HFFc6 (cell line): ENCODE measurements at regions not wholly inside any gene's neighbourhood (a gene's known extent, or its start where the extent isn't known, plus 50 kb on each side); places are given as distances from the start of the nearest gene placed in this dataset.

Experiments used
- DNase-seq: peaks from one replicate; pipeline ENCODE4 v3.0.0-alpha.2; 2018
- H3K27ac Mint-ChIP-seq: 2 replicates; pipeline ENCODE4 v1.8.0; 2020; ENCODE audit warnings: mild to moderate bottlenecking, mixed read lengths
- H3K27me3 Mint-ChIP-seq: 2 replicates; pipeline ENCODE4 v1.8.0; 2021; ENCODE audit warnings: mild to moderate bottlenecking, moderate library complexity, mixed read lengths; ENCODE audit not compliant: insufficient read depth
- H3K36me3 Mint-ChIP-seq: 2 replicates; pipeline ENCODE4 v1.8.0; 2021; ENCODE audit warnings: low read depth, mixed read lengths
- H3K4me1 Mint-ChIP-seq: 2 replicates; pipeline ENCODE4 v1.8.0; 2020; ENCODE audit warnings: low read depth, mixed read lengths
- H3K4me3 Mint-ChIP-seq: 2 replicates; pipeline ENCODE4 v1.8.0; 2020; ENCODE audit warnings: mild to moderate bottlenecking, moderate library complexity, mixed read lengths
- H3K9me3 Mint-ChIP-seq: 2 replicates; pipeline ENCODE4 v1.8.0; 2020; ENCODE audit warnings: mild to moderate bottlenecking, mixed read lengths
- CTCF ChIP-seq: fragments of 200-600 bp; sonication (generic); IDR thresholded peaks from 2 replicates; pipeline ENCODE4 v1.5.0; 2021; ENCODE audit warnings: antibody characterized with exemption, mild to moderate bottlenecking

DNA sequence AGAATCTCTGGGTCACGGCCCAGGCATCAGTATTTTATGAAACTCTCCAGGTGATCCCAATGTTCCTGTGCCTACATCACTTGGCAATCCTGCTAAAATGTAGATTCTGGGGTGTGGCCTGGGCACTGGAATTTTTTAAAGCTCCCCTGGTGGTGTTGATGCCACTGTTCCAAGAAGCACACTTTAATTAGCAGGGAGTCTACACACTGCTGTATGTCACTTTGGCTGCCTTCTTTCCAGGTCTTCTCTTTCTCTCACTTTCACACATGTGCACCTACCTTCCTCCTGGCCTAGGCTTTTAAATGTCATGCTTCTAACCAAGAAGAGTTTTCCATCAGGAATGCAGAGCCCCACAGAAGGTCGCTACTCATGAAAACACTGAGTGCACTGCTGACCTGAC is 136.0 kb upstream of the ALDH1B1 start:
- Mint-ChIP-seq H3K27me3 (peaks cover 35% of the 10 kb centered on the region), H3K4me3 (no peak overlapping the region), H3K4me1 (peaks cover 6% of the 10 kb centered on the region), H3K27ac (no peak overlapping the region), H3K36me3 (no peaks in the 10 kb centered on the region), H3K9me3 (no peaks in the 10 kb centered on the region)
- DNase-seq: no peak
- TF ChIP-seq CTCF: no peak

- no peak for TF ChIP-seq CTCF
- Mint-ChIP-seq H3K4me3 (no peak overlapping the region), H3K27me3 (peaks cover 34% of the 10 kb centered on the region), H3K9me3 (no peaks in the 10 kb centered on the region), H3K4me1 (peaks cover 6% of the 10 kb centered on the region), H3K27ac (no peak overlapping the region), H3K36me3 (no peaks in the 10 kb centered on the region)
- DNase-seq: no peak
Observed at GRCh38 chr9:38255599-38255998, 136.9 kb upstream of the ALDH1B1 start.

DNA sequence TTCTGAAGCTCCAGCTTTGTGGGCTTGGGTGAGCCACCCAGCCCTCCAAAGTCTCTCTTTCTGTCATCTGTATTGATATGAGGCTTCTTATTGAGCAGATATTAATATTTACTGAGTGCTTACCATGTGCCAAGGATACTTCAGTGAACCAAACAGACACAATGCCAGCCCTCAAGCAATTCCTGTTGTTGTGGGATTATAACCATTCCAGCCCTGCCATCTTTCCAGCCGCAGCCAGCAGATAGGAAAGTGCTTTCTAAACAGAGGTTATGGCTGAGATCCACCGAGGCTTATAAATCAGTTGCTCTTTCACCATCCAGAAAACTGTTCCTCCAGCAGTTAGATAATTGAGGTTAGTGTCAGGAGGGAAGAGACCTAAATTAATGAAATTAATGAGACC is 137.7 kb upstream of the ALDH1B1 start:
- Mint-ChIP-seq H3K9me3 (no peaks in the 10 kb centered on the region), H3K27ac (no peak overlapping the region), H3K4me1 (peaks cover 6% of the 10 kb centered on the region), H3K27me3 (peaks cover 33% of the 10 kb centered on the region), H3K36me3 (no peaks in the 10 kb centered on the region), H3K4me3 (no peak overlapping the region)
- no peak for DNase-seq
- no peak for TF ChIP-seq CTCF

DNA sequence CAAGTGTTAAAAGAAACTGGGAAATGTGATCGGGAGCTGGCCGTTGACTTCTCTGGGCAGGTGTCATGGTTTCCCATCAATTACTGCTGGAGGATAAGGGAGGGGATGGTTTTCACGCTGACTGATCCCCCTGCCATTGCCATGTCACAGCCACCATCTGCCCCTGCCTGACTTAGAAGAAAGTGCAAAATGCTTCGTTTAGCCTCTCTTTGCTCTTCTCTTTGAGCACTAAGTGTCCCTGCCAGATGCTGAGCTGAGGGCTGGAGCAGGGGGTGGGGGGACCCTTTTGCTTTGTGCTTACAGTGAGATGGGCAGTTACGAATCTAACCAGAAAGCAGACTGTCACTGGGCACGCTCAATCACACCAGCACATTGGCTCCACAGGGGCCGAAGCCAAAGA is 138.4 kb upstream of the ALDH1B1 start:
- no peaks in the 10 kb centered on the region for H3K9me3 Mint-ChIP-seq
- no peaks in the 10 kb centered on the region for H3K36me3 Mint-ChIP-seq
- no peak overlapping the region for H3K4me3 Mint-ChIP-seq
- peaks cover 6% of the 10 kb centered on the region for H3K4me1 Mint-ChIP-seq
- no peak for TF ChIP-seq CTCF
- peaks cover 36% of the 10 kb centered on the region for H3K27me3 Mint-ChIP-seq
- no peak overlapping the region for H3K27ac Mint-ChIP-seq
- DNase-seq: no peak

DNA sequence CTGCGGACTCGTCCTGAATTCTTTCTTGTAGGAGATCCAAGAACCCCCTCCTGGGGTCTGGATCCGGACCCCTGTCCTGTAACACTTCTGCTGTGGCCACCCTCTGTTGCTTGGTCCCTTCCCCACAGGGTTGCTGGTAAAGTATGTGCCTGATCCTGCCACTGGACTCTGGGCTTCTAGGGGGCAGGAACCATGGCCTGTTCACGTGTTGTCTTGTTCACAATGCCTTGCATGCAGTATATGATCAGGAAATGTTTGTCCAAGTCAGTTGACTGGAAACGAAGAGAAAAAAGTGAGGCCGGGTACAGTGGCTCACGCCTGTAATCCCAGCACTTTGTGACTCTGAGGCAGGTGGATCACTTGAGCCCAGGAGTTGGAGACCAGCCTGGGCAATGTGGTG is 139.3 kb upstream of the ALDH1B1 start:
- DNase-seq: no peak
- Mint-ChIP-seq H3K27ac (no peak overlapping the region), H3K36me3 (no peaks in the 10 kb centered on the region), H3K9me3 (no peaks in the 10 kb centered on the region), H3K4me1 (peaks cover 6% of the 10 kb centered on the region), H3K4me3 (peak overlapping the region; percentile 46; the same call in 1 of the 2 replicates), H3K27me3 (peaks cover 37% of the 10 kb centered on the region)
- TF ChIP-seq CTCF: no peak
